Hepatocyte (in vitro differentiated cells): ENCODE measurements at regions not wholly inside any gene's neighbourhood (a gene's known extent, or its start where the extent isn't known, plus 50 kb on each side); places are given as distances from the start of the nearest gene placed in this dataset.

Experiments used
- EZH2 ChIP-seq: fragments of 200-600 bp; sonication (generic); IDR thresholded peaks from 2 replicates; pipeline ENCODE4 v1.6.1; 2016; ENCODE audit warnings: antibody characterized with exemption, mild to moderate bottlenecking, borderline replicate concordance
- EZH2phosphoT487 ChIP-seq: fragments of 200-600 bp; sonication (generic); IDR thresholded peaks from one replicate; pipeline ENCODE4 v1.6.1; 2018; ENCODE audit warnings: antibody characterized with exemption, mild to moderate bottlenecking, low read depth, moderate library complexity; ENCODE audit not compliant: unreplicated experiment, severe bottlenecking
- TF ChIP-seq, protein P1 (sequence below): fragments of 200-600 bp; sonication (generic); IDR thresholded peaks from 2 replicates; pipeline ENCODE4 v1.5.1; 2016; ENCODE audit warnings: antibody characterized with exemption, mild to moderate bottlenecking; ENCODE audit not compliant: poor library complexity

GRCh38 chr5:102628441-102629175 lies 126.5 kb upstream of the PAM start:
- TF ChIP-seq, protein P1, sequence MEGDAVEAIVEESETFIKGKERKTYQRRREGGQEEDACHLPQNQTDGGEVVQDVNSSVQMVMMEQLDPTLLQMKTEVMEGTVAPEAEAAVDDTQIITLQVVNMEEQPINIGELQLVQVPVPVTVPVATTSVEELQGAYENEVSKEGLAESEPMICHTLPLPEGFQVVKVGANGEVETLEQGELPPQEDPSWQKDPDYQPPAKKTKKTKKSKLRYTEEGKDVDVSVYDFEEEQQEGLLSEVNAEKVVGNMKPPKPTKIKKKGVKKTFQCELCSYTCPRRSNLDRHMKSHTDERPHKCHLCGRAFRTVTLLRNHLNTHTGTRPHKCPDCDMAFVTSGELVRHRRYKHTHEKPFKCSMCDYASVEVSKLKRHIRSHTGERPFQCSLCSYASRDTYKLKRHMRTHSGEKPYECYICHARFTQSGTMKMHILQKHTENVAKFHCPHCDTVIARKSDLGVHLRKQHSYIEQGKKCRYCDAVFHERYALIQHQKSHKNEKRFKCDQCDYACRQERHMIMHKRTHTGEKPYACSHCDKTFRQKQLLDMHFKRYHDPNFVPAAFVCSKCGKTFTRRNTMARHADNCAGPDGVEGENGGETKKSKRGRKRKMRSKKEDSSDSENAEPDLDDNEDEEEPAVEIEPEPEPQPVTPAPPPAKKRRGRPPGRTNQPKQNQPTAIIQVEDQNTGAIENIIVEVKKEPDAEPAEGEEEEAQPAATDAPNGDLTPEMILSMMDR, result no peak
- no peak for TF ChIP-seq EZH2
- no peak for TF ChIP-seq EZH2phosphoT487
